K562 (cell line): ENCODE measurements at regions not wholly inside any gene's neighbourhood (a gene's known extent, or its start where the extent isn't known, plus 50 kb on each side); places are given as distances from the start of the nearest gene placed in this dataset.

Source experiments
- ATAC-seq: fragments of 200-7000 bp; cut with Tn5 transposase; 3 replicates; pipeline ENCODE4 v1.9.1; 2020; ENCODE audit warnings: moderate library complexity
- BruUV-seq: library from RNA; stranded (reverse); fragments of 400-500 nt; replicated peaks from 2 replicates; lab custom pipeline; 2021; lab: Mats Ljungman, UMichigan
- CTCF ChIA-PET: fragments of 300-600 bp; formaldehyde crosslinking; extraction: SDS; loops from one replicate; lab custom pipeline; 2021; ENCODE audit warnings: low intra/inter-chr PET ratio; lab: Yijun Ruan, JAX
- POLR2A ChIA-PET: fragments of 300-600, 350-650 bp; sonication (Branson Sonifier 250); formaldehyde crosslinking; extraction: SDS; loops from one replicate; lab custom pipeline; 2021; ENCODE audit warnings: antibody characterized with exemption, inconsistent platforms; lab: Yijun Ruan, JAX
- DNase-seq, 4 experiments: peaks; one replicate each; pipeline versions ENCODE4 v3.0.0 to v3.0.0-alpha.2; 2011 to 2018; ENCODE audit warnings: low spot score in 3 of 4, mixed read lengths in 3 of 4; ENCODE audit errors: extremely low read depth in 1 of 4
- FAIRE-seq: peaks from 2 replicates; lab custom pipeline; 2011; peaks lifted over from hg19 to GRCh38; lab: Jason Lieb, UNC
- H2AFZ ChIP-seq: 2 replicates; pipeline ENCODE4 v1.6.0; 2011; ENCODE audit warnings: low read depth, low read length, control low read depth, inconsistent platforms
- H3K27ac ChIP-seq: fragments of 200-600 bp; 3 replicates; pipeline ENCODE4 v1.8.0; 2011; ENCODE audit warnings: low read depth, mild to moderate bottlenecking, control low read depth, inconsistent platforms, low read length, moderate library complexity, mixed read lengths; ENCODE audit errors: extremely low read depth
- H3K27me3 ChIP-seq, 2 experiments: fragments of 300-600 bp in 1 of 2; 2 replicates in 1 of 2; 3 replicates in 1 of 2; pipeline versions ENCODE4 v1.6.0 to v1.8.0; 2011; ENCODE audit warnings: inconsistent platforms in 2 of 2, low read length in 2 of 2, mild to moderate bottlenecking in 1 of 2, mixed read lengths in 1 of 2, moderate library complexity in 1 of 2; ENCODE audit not compliant: control insufficient read depth in 2 of 2, insufficient read depth in 2 of 2
- H3K36me3 ChIP-seq: fragments of 300-600 bp; 3 replicates; pipeline ENCODE4 v1.8.0; 2011; ENCODE audit warnings: mild to moderate bottlenecking, low read length, inconsistent platforms; ENCODE audit not compliant: control insufficient read depth, insufficient read depth
- H3K4me1 ChIP-seq, 2 experiments: fragments of 200-600 bp in 1 of 2; replicated peaks in 1 of 2; 2 replicates in 1 of 2; 3 replicates in 1 of 2; pipeline versions ENCODE4 v1.5.1 to v1.8.0; 2011; ENCODE audit warnings: inconsistent platforms in 2 of 2, low read length in 2 of 2, mild to moderate bottlenecking in 1 of 2, mixed read lengths in 1 of 2, moderate library complexity in 1 of 2; ENCODE audit not compliant: control insufficient read depth in 2 of 2, insufficient read depth in 2 of 2
- H3K4me2 ChIP-seq: 2 replicates; pipeline ENCODE4 v1.6.1; 2011; ENCODE audit warnings: low read length, control low read depth, inconsistent platforms, mixed read lengths; ENCODE audit not compliant: insufficient read depth
- H3K4me3 ChIP-seq: fragments of 200-600 bp; sonication (generic), shearing (Covaris generic); 2 replicates; pipeline ENCODE4 v1.5.1; 2016; ENCODE audit warnings: control low read depth, inconsistent platforms
- H3K79me2 ChIP-seq: fragments of 200-600 bp; 3 replicates; pipeline ENCODE4 v1.8.0; 2011; ENCODE audit warnings: low read length, inconsistent platforms; ENCODE audit not compliant: control insufficient read depth, insufficient read depth
- H3K9ac ChIP-seq, 2 experiments: 2 replicates each; pipeline versions ENCODE4 v1.6.0 to v1.6.1; 2011; ENCODE audit warnings: low read depth in 2 of 2, low read length in 2 of 2, control low read depth in 1 of 2, inconsistent platforms in 1 of 2, mild to moderate bottlenecking in 1 of 2, mixed read lengths in 1 of 2; ENCODE audit not compliant: insufficient read depth in 1 of 2
- H3K9me1 ChIP-seq: one replicate; pipeline ENCODE4 v1.6.0; 2011; ENCODE audit warnings: inconsistent platforms, mild to moderate bottlenecking, low read length, moderate library complexity; ENCODE audit not compliant: control insufficient read depth, insufficient read depth
- H3K9me3 ChIP-seq: replicated peaks from 2 replicates; pipeline ENCODE4 v1.5.1; 2011; ENCODE audit warnings: low read depth, low read length, inconsistent platforms; ENCODE audit not compliant: control insufficient read depth, insufficient read depth
- H4K20me1 ChIP-seq: replicated peaks from 2 replicates; pipeline ENCODE4 v1.6.1; 2011; ENCODE audit warnings: low read length, inconsistent platforms, mixed read lengths; ENCODE audit not compliant: control insufficient read depth, insufficient read depth
- BRF1 ChIP-seq: IDR thresholded peaks from 3 replicates; pipeline ENCODE4 v1.6.1; 2011; ENCODE audit warnings: borderline replicate concordance, mild to moderate bottlenecking; ENCODE audit not compliant: insufficient read length; ENCODE audit errors: extremely low read depth
- BRF2 ChIP-seq: IDR thresholded peaks from 3 replicates; pipeline ENCODE4 v1.6.1; 2011; ENCODE audit warnings: borderline replicate concordance, mild to moderate bottlenecking; ENCODE audit not compliant: insufficient read length, insufficient read depth
- CGGBP1 ChIP-seq: fragments of 250-450 bp; sonication (Bioruptor Pico); IDR thresholded peaks from 2 replicates; pipeline ENCODE4 v1.9.0; 2021; ENCODE audit warnings: mild to moderate bottlenecking
- EZH2 ChIP-seq: IDR thresholded peaks from 2 replicates; pipeline ENCODE4 v1.6.1; 2012; ENCODE audit warnings: low read depth, mild to moderate bottlenecking, inconsistent platforms, low read length, borderline replicate concordance
- ILF3 ChIP-seq: fragments of 450-650 bp; IDR thresholded peaks from 2 replicates; pipeline ENCODE4 v1.6.1; 2018; ENCODE audit warnings: antibody characterized with exemption, mild to moderate bottlenecking, moderate library complexity, borderline replicate concordance
- MECOM ChIP-seq: fragments of 250-450 bp; sonication (Bioruptor Pico); IDR thresholded peaks from 2 replicates; pipeline ENCODE4 v1.8.0; 2022; ENCODE audit warnings: inconsistent platforms
- SIRT6 ChIP-seq: IDR thresholded peaks from one replicate; pipeline ENCODE4 v1.6.1; 2012; ENCODE audit warnings: low read depth, mild to moderate bottlenecking, control low read depth, inconsistent platforms, low read length, moderate library complexity
- SLC30A9 ChIP-seq: fragments of 250-450 bp; sonication (Bioruptor Pico); IDR thresholded peaks from 2 replicates; pipeline ENCODE4 v1.8.0; 2022; ENCODE audit warnings: mild to moderate bottlenecking, moderate library complexity
- STAT6 ChIP-seq: sonication (generic); formaldehyde crosslinking; IDR thresholded peaks from 2 replicates; pipeline ENCODE4 v1.8.1; 2023; ENCODE audit warnings: mild to moderate bottlenecking, missing genetic modification reagents
- TAF1 ChIP-seq: IDR thresholded peaks from 2 replicates; pipeline ENCODE4 v1.6.1; 2011; ENCODE audit warnings: mild to moderate bottlenecking, low read length, moderate library complexity; ENCODE audit not compliant: insufficient read depth, control insufficient read depth, severe bottlenecking; ENCODE audit errors: extremely low read depth
- ZBTB26 ChIP-seq: fragments of 450-650 bp; formaldehyde crosslinking; IDR thresholded peaks from 2 replicates; pipeline ENCODE4 v1.4.0; 2022; ENCODE audit warnings: missing genetic modification characterization
- ZNF398 ChIP-seq: fragments of 250-450 bp; sonication (Bioruptor Pico); IDR thresholded peaks from 2 replicates; pipeline ENCODE4 v1.8.0; 2021; ENCODE audit warnings: moderate library complexity, mild to moderate bottlenecking, inconsistent platforms
- ZNF584 ChIP-seq: fragments of 200-800 bp; sonication (Bioruptor generic); IDR thresholded peaks from 2 replicates; pipeline ENCODE4 v1.6.1; 2016; ENCODE audit warnings: low read depth, mild to moderate bottlenecking, missing genetic modification characterization, missing compliant biosample characterization
- WGBS: fragments of 100-300 bp; shearing (Covaris generic); methylation state at CpG from one replicate; pipeline ENCODE4 v1.1.6; 2016; ENCODE audit warnings: low coverage, mixed read lengths; ENCODE audit not compliant: insufficient coverage; ENCODE audit errors: missing lambda C conversion rate; 5-methylcytosine and 5-hydroxymethylcytosine counted together
- in situ Hi-C: fragments of 300-500 bp; cut with MboI; formaldehyde crosslinking; loops from 4 replicates; pipeline ENCODE4 v1.15.0; 2018; ENCODE audit warnings: inconsistent platforms, mixed read lengths
- intact Hi-C: fragments of 100-400 bp; cut with micrococcal nuclease; formaldehyde crosslinking; loops from 2 replicates; pipeline ENCODE4 v1.14.2; 2022

GRCh38 chr17:13403982-13404946 lies 197.5 kb downstream of the HS3ST3A1 start:
- H3K4me2 ChIP-seq, result no peak overlapping the region
- ATAC-seq, result no peak

More at GRCh38 chr17:13403982-13404946, 197.5 kb downstream of the HS3ST3A1 start:
- TF ChIP-seq EZH2, result no peak
- no peak for TF ChIP-seq CGGBP1 (CRISPR knock-in tag)
- no peak for TF ChIP-seq ZNF398 (CRISPR knock-in tag)
- TF ChIP-seq ZNF584 (CRISPR knock-in tag), result no peak
- no peak for TF ChIP-seq TAF1
- no peak for TF ChIP-seq STAT6 (CRISPR knock-in tag)
- no peak for TF ChIP-seq SIRT6
- TF ChIP-seq MECOM, result no peak
- TF ChIP-seq ZBTB26, result no peak
- TF ChIP-seq ILF3, result no peak
- TF ChIP-seq SLC30A9 (CRISPR knock-in tag), result no peak
- TF ChIP-seq BRF1, result no peak
- TF ChIP-seq BRF2, result no peak
- H2AFZ ChIP-seq, result no peak overlapping the region
- H3K79me2 ChIP-seq, result no peaks in the 10 kb centered on the region
- no peaks in the 10 kb centered on the region for H3K9me3 ChIP-seq
- H3K27ac ChIP-seq, result no peak overlapping the region
- ChIA-PET CTCF (interaction anchor here (0.6 kb wide), 1 partner anchor 52 kb away, joined by 3 read pairs; no protein-coding TSS in a partner anchor), POLR2A (no interaction called here)
- intact Hi-C loops (no loop called here), in situ Hi-C loops (no loop called here)
- 28% methylated on average over 4 of the region's 4 CpGs for WGBS
- DNase-seq, result no peak
- no peaks in the 10 kb centered on the region for H3K4me1 ChIP-seq
- H3K9me1 ChIP-seq, result no peaks in the 10 kb centered on the region
- H3K4me3 ChIP-seq, result no peak overlapping the region
- no peak for FAIRE-seq
- H3K36me3 ChIP-seq, result no peaks in the 10 kb centered on the region
- no peak overlapping the region for H3K9ac ChIP-seq
- H4K20me1 ChIP-seq, result no peaks in the 10 kb centered on the region
- no TSS peak for BruUV-seq
- H3K27me3 ChIP-seq, result no peaks in the 10 kb centered on the region
